HCT116 (cell line): ENCODE measurements at regions not wholly inside any gene's neighbourhood (a gene's known extent, or its start where the extent isn't known, plus 50 kb on each side); places are given as distances from the start of the nearest gene placed in this dataset.

Experiments used
- ATAC-seq: fragments of 200-7000 bp; cut with Tn5 transposase; 2 replicates; pipeline ENCODE4 v1.9.1; 2020; ENCODE audit warnings: mild to moderate bottlenecking, moderate library complexity
- BruUV-seq: library from RNA; stranded (reverse); fragments of 400-500 nt; replicated peaks from 2 replicates; lab custom pipeline; 2021; lab: Mats Ljungman, UMichigan
- CTCF ChIA-PET: fragments of 300-600 bp; sonication (Branson Sonifier 250); formaldehyde crosslinking; loops from one replicate; lab custom pipeline; 2021; ENCODE audit warnings: antibody characterized with exemption; lab: Charles Lee
- POLR2A ChIA-PET: fragments of 300-600, 350-600 bp; sonication (Branson Sonifier 250); formaldehyde crosslinking; loops from one replicate; lab custom pipeline; 2021; ENCODE audit warnings: antibody characterized with exemption; lab: Charles Lee
- RAD21 ChIA-PET, 2 experiments: fragments of 300-600 bp; sonication (Branson Sonifier 250); formaldehyde crosslinking; loops; one replicate each; lab custom pipeline; 2023; ENCODE audit warnings: low total read pairs in 2 of 2; ENCODE audit not compliant: uncharacterized antibody in 2 of 2, unreplicated experiment in 2 of 2, low non-redundant PET in 1 of 2; lab: Charles Lee
- DNase-seq: peaks from one replicate; pipeline ENCODE4 v3.0.0-alpha.2; 2010; ENCODE audit warnings: low read depth, low spot score
- H2AFZ ChIP-seq: fragments of 200-600 bp; shearing (Covaris generic), sonication (generic); 2 replicates; pipeline ENCODE4 v1.6.1; 2017; ENCODE audit warnings: low read depth, mixed run types, mixed read lengths, antibody characterized with exemption, low read length; ENCODE audit not compliant: poor library complexity, severe bottlenecking
- H3K27ac ChIP-seq: 2 replicates; pipeline ENCODE4 v1.5.1; 2012; ENCODE audit warnings: low read depth, low read length
- H3K27me3 ChIP-seq: fragments of 200-600 bp; sonication (generic); 2 replicates; pipeline ENCODE4 v1.6.1; 2016; ENCODE audit warnings: mixed run types, low read length, mixed read lengths; ENCODE audit not compliant: insufficient read depth
- H3K36me3 ChIP-seq, 2 experiments: fragments of 200-500 bp in 1 of 2; fragments of 200-600 bp in 1 of 2; sonication (Bioruptor generic) in 1 of 2; sonication (generic) in 1 of 2; 2 replicates each; pipeline versions ENCODE4 v1.5.1 to v1.6.1; 2014 to 2016; ENCODE audit warnings: low read length in 2 of 2, inconsistent platforms in 1 of 2, mixed read lengths in 1 of 2, mixed run types in 1 of 2; ENCODE audit not compliant: insufficient read depth in 2 of 2, control insufficient read depth in 1 of 2
- H3K4me1 ChIP-seq, 2 experiments: fragments of 200-600 bp in 1 of 2; sonication (generic) in 1 of 2; 2 replicates each; pipeline versions ENCODE4 v1.5.1 to v1.6.1; 2012 to 2017; ENCODE audit warnings: low read length in 2 of 2, inconsistent platforms in 1 of 2, mild to moderate bottlenecking in 1 of 2, mixed read lengths in 1 of 2, mixed run types in 1 of 2, moderate library complexity in 1 of 2; ENCODE audit not compliant: insufficient read depth in 2 of 2, control insufficient read depth in 1 of 2
- H3K4me2 ChIP-seq: fragments of 200-600 bp; sonication (generic); 2 replicates; pipeline ENCODE4 v1.6.1; 2017; ENCODE audit warnings: mixed run types, low read length, mixed read lengths
- H3K4me3 ChIP-seq, 2 experiments: fragments of 200-600 bp in 1 of 2; sonication (generic) in 1 of 2; replicated peaks in 1 of 2; 2 replicates each; pipeline ENCODE4 v1.5.1; 2011 to 2016; ENCODE audit warnings: low read length in 2 of 2, control low read depth in 1 of 2, low read depth in 1 of 2, mild to moderate bottlenecking in 1 of 2, mixed read lengths in 1 of 2, mixed run types in 1 of 2
- H3K79me2 ChIP-seq: fragments of 200-600 bp; sonication (generic); 2 replicates; pipeline ENCODE4 v1.6.1; 2017; ENCODE audit warnings: mild to moderate bottlenecking, mixed run types, low read length, moderate library complexity, mixed read lengths; ENCODE audit not compliant: insufficient read depth
- H3K9ac ChIP-seq: fragments of 200-600 bp; sonication (generic); 2 replicates; pipeline ENCODE4 v1.6.1; 2016; ENCODE audit warnings: low read length, mixed read lengths
- H3K9me2 ChIP-seq: fragments of 200-600 bp; sonication (generic), shearing (Covaris generic); 2 replicates; pipeline ENCODE4 v1.6.1; 2017; ENCODE audit warnings: mixed run types, mild to moderate bottlenecking, moderate library complexity; ENCODE audit not compliant: insufficient read depth
- H3K9me3 ChIP-seq, 2 experiments: fragments of 200-500 bp in 1 of 2; fragments of 200-600 bp in 1 of 2; sonication (Bioruptor generic) in 1 of 2; sonication (generic) in 1 of 2; 2 replicates each; pipeline ENCODE4 v1.6.1; 2014 to 2017; ENCODE audit warnings: low read length in 2 of 2, mixed read lengths in 2 of 2, inconsistent platforms in 1 of 2, low read depth in 1 of 2, mild to moderate bottlenecking in 1 of 2, mixed run types in 1 of 2, moderate library complexity in 1 of 2; ENCODE audit not compliant: control insufficient read depth in 1 of 2, insufficient read depth in 1 of 2
- H4K20me1 ChIP-seq: fragments of 200-600 bp; sonication (generic), shearing (Covaris generic); 2 replicates; pipeline ENCODE4 v1.6.1; 2017; ENCODE audit warnings: mixed run types, mild to moderate bottlenecking, moderate library complexity; ENCODE audit not compliant: insufficient read depth
- CTCF ChIP-seq, 3 experiments: fragments of 200-600 bp in 1 of 3; sonication (generic) in 1 of 3; IDR thresholded peaks in 2 of 3; conservative IDR thresholded peaks in 1 of 3; 2 replicates each; pipeline ENCODE4 v1.5.1; 2012 to 2017; ENCODE audit warnings: low read depth in 2 of 3, low read length in 2 of 3, antibody characterized with exemption in 1 of 3, borderline replicate concordance in 1 of 3, control low read depth in 1 of 3, mild to moderate bottlenecking in 1 of 3, mixed read lengths in 1 of 3, mixed run types in 1 of 3, moderate library complexity in 1 of 3; ENCODE audit not compliant: insufficient read depth in 1 of 3
- EGR1 ChIP-seq: IDR thresholded peaks from 2 replicates; pipeline ENCODE4 v1.6.1; 2012; ENCODE audit warnings: low read depth
- POLR2A ChIP-seq: IDR thresholded peaks from 2 replicates; pipeline ENCODE4 v1.7.0; 2011; ENCODE audit warnings: borderline replicate concordance; ENCODE audit not compliant: insufficient read depth, insufficient read length; ENCODE audit errors: extremely low read depth
- POLR2AphosphoS5 ChIP-seq: IDR thresholded peaks from 2 replicates; pipeline ENCODE4 v1.6.1; 2011; ENCODE audit warnings: mild to moderate bottlenecking, low read depth, low read length, moderate library complexity
- RAD21 ChIP-seq: IDR thresholded peaks from 2 replicates; pipeline ENCODE4 v1.6.1; 2012; ENCODE audit warnings: low read depth, mild to moderate bottlenecking
- SIN3A ChIP-seq: IDR thresholded peaks from 2 replicates; pipeline ENCODE4 v1.6.1; 2012; ENCODE audit warnings: low read depth
- TCF7L2 ChIP-seq: IDR thresholded peaks from 2 replicates; pipeline ENCODE4 v1.7.0; 2011; ENCODE audit warnings: borderline replicate concordance, inconsistent platforms; ENCODE audit not compliant: insufficient read depth, insufficient read length; ENCODE audit errors: extremely low read depth
- ZNF274 ChIP-seq: fragments of 200-500 bp; sonication (Bioruptor generic); IDR thresholded peaks from 2 replicates; pipeline ENCODE4 v1.6.1; 2014; ENCODE audit warnings: mild to moderate bottlenecking, low read depth, low read length, inconsistent platforms
- intact Hi-C: fragments of 100-400 bp; cut with micrococcal nuclease; formaldehyde crosslinking; loops from 2 replicates; pipeline ENCODE4 v1.10.0; 2022

DNA sequence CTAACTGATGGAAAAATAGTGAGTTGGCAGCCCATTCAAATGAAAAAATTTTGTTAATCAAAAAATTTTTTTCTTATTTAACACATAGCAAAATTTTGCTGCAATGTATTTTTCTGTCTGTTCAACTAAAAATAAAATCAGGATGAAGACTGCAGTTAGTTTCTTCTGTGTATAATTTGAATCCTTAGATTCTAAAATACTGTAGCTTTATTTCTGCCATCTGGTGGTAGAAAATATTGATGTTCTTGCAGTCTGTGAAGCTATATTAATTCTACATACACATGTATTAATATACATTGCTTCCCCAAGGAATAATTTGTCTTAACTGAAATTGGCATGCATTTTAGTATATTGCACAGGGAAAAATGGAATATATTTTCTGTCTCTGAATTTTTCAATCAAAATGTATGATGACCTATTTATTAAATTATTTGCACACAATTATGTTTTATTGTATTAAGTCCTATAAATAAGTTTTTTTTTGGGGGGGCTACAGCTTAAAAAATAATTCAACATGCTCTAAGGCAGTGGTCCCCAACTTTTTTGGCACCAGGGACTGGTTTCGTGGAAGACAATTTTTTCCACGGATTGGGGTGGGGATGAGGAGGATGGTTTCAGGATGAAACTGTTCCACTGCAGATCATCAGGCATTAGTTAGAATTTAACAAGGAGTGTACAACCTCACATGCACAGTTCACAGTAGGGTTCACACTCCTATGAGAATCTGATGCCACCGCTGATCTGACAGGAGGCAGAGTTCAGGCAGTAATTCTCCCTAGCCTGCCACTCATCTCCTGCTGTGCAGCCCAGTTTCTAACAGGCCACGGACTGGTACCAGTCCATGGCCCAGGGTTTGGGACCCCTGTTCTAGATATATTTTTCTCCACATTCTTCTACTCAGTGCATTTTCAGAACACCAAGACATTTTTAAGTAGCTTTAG is 119.4 kb downstream of the GNAT3 start:
- no peak overlapping the region for H3K4me3 ChIP-seq
- no peaks in the 10 kb centered on the region for H3K36me3 ChIP-seq
- DNase-seq, result peak; percentile 7
- no peak overlapping the region for H3K4me2 ChIP-seq
- ChIA-PET CTCF (interaction anchor here (0.7 to 2.7 kb wide), 13 partner anchors 9 to 333 kb away, joined by 3 to 15 read pairs (median 4); partner anchors contain the start of gene GNAI1), RAD21 (interaction anchor here in 1 of 2 experiments (1.0 to 1.1 kb wide), 2 partner anchors 257 to 258 kb away, joined by 3 read pairs; partner anchors contain the start of gene GNAI1), POLR2A (no interaction called here)
- no TSS peak for BruUV-seq
- no peaks in the 10 kb centered on the region for H3K79me2 ChIP-seq
- H3K9ac ChIP-seq, result no peak overlapping the region
- TF ChIP-seq RAD21 (peak; percentile 56), CTCF (IDR thresholded peaks at IDR 0.05 in 2 of 3, conservative IDR thresholded peaks at IDR 0.05 in 1 of 3; ENCODE audit: borderline replicate concordance in 1 of 3, insufficient read depth in 1 of 3, low read depth in 2 of 3, low read length in 2 of 3) (peak; percentile 27 to 49 (median 48); a peak in 4 of 6 replicates), SIN3A (no peak)
- no peaks in the 10 kb centered on the region for H3K9me2 ChIP-seq
- peak overlapping the region; percentile 24 for H2AFZ ChIP-seq
- no peaks in the 10 kb centered on the region for H3K27me3 ChIP-seq
- H3K9me3 ChIP-seq, result no peaks in the 10 kb centered on the region
- no peaks in the 10 kb centered on the region for H4K20me1 ChIP-seq
- no peak overlapping the region for H3K27ac ChIP-seq
- intact Hi-C loops, result loop anchor here (2.0 to 10.0 kb wide), 2 partner anchors 258 to 328 kb away; partner anchors contain the start of gene GNAI1
- H3K4me1 ChIP-seq, result no peaks in the 10 kb centered on the region; a peak in 1 of 4 replicates
- no peak for ATAC-seq

- Histone ChIP-seq H2AFZ (peak overlapping the region; percentile 51), H3K79me2 (no peaks in the 10 kb centered on the region), H3K27me3 (no peaks in the 10 kb centered on the region), H3K27ac (no peak overlapping the region), H4K20me1 (no peaks in the 10 kb centered on the region), H3K9me3 (no peaks in the 10 kb centered on the region), H3K9me2 (no peaks in the 10 kb centered on the region), H3K4me2 (no peak overlapping the region), H3K4me1 (peaks cover 0 to 12% of the 10 kb centered on the region in 2 experiments; a peak in 2 of 4 replicates), H3K9ac (no peak overlapping the region), H3K4me3 (no peak overlapping the region), H3K36me3 (no peaks in the 10 kb centered on the region)
- ATAC-seq (no peak), DNase-seq (no peak)
- intact Hi-C loops, result no loop called here
- no TSS peak for BruUV-seq
- ChIA-PET RAD21 (no interaction called here), POLR2A (no interaction called here), CTCF (no interaction called here)
- no peak for TF ChIP-seq POLR2AphosphoS5
- TF ChIP-seq EGR1, result no peak
- no peak for TF ChIP-seq POLR2A
- no peak for TF ChIP-seq ZNF274
- no peak for TF ChIP-seq TCF7L2
These were observed 124.2 kb downstream of the GNAT3 start for GRCh38 chr7:80387634-80388193.
